CD8-positive, alpha-beta memory T cell (primary cell): ENCODE measurements at regions not wholly inside any gene's neighbourhood (a gene's known extent, or its start where the extent isn't known, plus 50 kb on each side); places are given as distances from the start of the nearest gene placed in this dataset.
"Not testable (repeated sequence)": the region's sequence is repeated elsewhere in the genome, so short reads cannot be mapped to it uniquely, and the experiment has no call there.

ENCODE experiments used
- CTCF ChIA-PET: fragments of 350-600 bp; sonication (Branson Sonifier 250); formaldehyde crosslinking; loops from one replicate; lab custom pipeline; 2021; ENCODE audit warnings: antibody characterized with exemption; lab: Charles Lee
- POLR2A ChIA-PET: fragments of 350-600 bp; sonication (Branson Sonifier 250); formaldehyde crosslinking; loops from one replicate; lab custom pipeline; 2021; ENCODE audit warnings: antibody characterized with exemption; lab: Charles Lee
- DNase-seq, 5 donors: peaks; one replicate each; pipeline versions ENCODE4 v3.0.0 to v3.0.0-alpha.2; 2020 to 2022; ENCODE audit warnings: mixed read lengths in 1 of 5
- H3K27ac ChIP-seq: one replicate; pipeline ENCODE4 v1.7.0; 2013; ENCODE audit warnings: low read depth, mild to moderate bottlenecking, low read length, moderate library complexity
- H3K27me3 ChIP-seq: 2 replicates; pipeline ENCODE4 v1.7.0; 2013; ENCODE audit warnings: low read length, mild to moderate bottlenecking; ENCODE audit not compliant: insufficient read depth, poor library complexity, severe bottlenecking
- H3K36me3 ChIP-seq: 2 replicates; pipeline ENCODE4 v1.7.0; 2013; ENCODE audit warnings: mild to moderate bottlenecking, low read length, moderate library complexity; ENCODE audit not compliant: insufficient read depth
- H3K4me1 ChIP-seq: 2 replicates; pipeline ENCODE4 v1.7.0; 2013; ENCODE audit warnings: mild to moderate bottlenecking, low read length, moderate library complexity; ENCODE audit not compliant: insufficient read depth
- H3K4me3 ChIP-seq: 2 replicates; pipeline ENCODE4 v1.7.0; 2013; ENCODE audit warnings: mild to moderate bottlenecking, low read length
- H3K9me3 ChIP-seq: 2 replicates; pipeline ENCODE4 v1.7.0; 2013; ENCODE audit warnings: mild to moderate bottlenecking, low read length
- H3K27ac Mint-ChIP-seq, 8 donors: one replicate each; pipeline ENCODE4 v1.8.0; 2020 to 2021; ENCODE audit warnings: mixed read lengths in 8 of 8, mild to moderate bottlenecking in 6 of 8, inconsistent platforms in 3 of 8, moderate library complexity in 3 of 8
- H3K27me3 Mint-ChIP-seq, 2 donors: one replicate each; pipeline ENCODE4 v1.8.0; 2020 to 2021; ENCODE audit warnings: mixed read lengths in 2 of 2, mild to moderate bottlenecking in 1 of 2, moderate library complexity in 1 of 2
- H3K36me3 Mint-ChIP-seq, 3 donors: one replicate each; pipeline ENCODE4 v1.8.0; 2020 to 2021; ENCODE audit warnings: mixed read lengths in 3 of 3, inconsistent platforms in 1 of 3, mild to moderate bottlenecking in 1 of 3
- H3K4me1 Mint-ChIP-seq, 3 donors: one replicate each; pipeline ENCODE4 v1.8.0; 2020 to 2021; ENCODE audit warnings: mixed read lengths in 3 of 3, inconsistent platforms in 1 of 3, mild to moderate bottlenecking in 1 of 3
- H3K4me3 Mint-ChIP-seq, 7 donors: one replicate each; pipeline ENCODE4 v1.8.0; 2020 to 2021; ENCODE audit warnings: mixed read lengths in 7 of 7, mild to moderate bottlenecking in 6 of 7, moderate library complexity in 4 of 7, inconsistent platforms in 2 of 7
- H3K9me3 Mint-ChIP-seq, 5 donors: one replicate each; pipeline ENCODE4 v1.8.0; 2020 to 2022; ENCODE audit warnings: mixed read lengths in 5 of 5, mild to moderate bottlenecking in 3 of 5, moderate library complexity in 2 of 5, inconsistent platforms in 1 of 5

- Histone ChIP-seq H3K4me3 (no peak overlapping the region), H3K36me3 (no peaks in the 10 kb centered on the region), H3K9me3 (no peaks in the 10 kb centered on the region), H3K27me3 (no peaks in the 10 kb centered on the region), H3K4me1 (no peaks in the 10 kb centered on the region), H3K27ac (no peak overlapping the region)
- Mint-ChIP-seq H3K27me3 (no peaks in the 10 kb centered on the region), H3K9me3 (no peaks in the 10 kb centered on the region), H3K27ac (peak overlapping the region in 1 of 8 donors; percentile 6), H3K4me3 (no peak overlapping the region), H3K4me1 (peaks cover 0 to 3% (median 0%) of the 10 kb centered on the region in 3 donors), H3K36me3 (peaks cover 1 to 3% (median 2%) of the 10 kb centered on the region in 3 donors)
- POLR2A ChIA-PET = no interaction called here
- no peak for DNase-seq
- CTCF ChIA-PET = no interaction called here
Observed at GRCh38 chr13:99733346-99733745, 232.1 kb downstream of the TM9SF2 start.

DNA sequence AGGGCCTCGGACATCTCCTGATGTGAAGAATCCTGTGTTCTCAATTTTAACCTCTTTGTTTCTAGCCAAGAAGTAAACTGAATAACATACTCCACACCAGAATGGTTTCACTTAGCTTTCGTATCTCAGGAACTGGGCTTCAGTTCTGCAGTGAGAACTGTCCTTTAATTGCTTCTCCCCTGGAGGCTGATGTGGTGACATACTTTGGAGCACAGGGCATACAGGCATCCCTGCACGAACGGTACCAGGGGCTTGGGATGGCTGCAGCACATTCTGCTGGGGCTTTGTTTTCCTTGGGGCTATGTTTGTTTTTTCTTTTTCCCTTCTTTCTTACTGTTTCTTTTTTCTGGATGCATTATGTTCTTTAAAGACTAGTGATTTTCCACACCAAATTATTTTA, 230.5 kb downstream of the TM9SF2 start:
- POLR2A ChIA-PET = no interaction called here
- Mint-ChIP-seq H3K4me1 (no peaks in the 10 kb centered on the region), H3K27me3 (no peaks in the 10 kb centered on the region), H3K36me3 (peaks cover 1 to 3% (median 2%) of the 10 kb centered on the region in 3 donors), H3K4me3 (no peak overlapping the region), H3K27ac (no peak overlapping the region), H3K9me3 (no peaks in the 10 kb centered on the region)
- no peaks in the 10 kb centered on the region for H3K27me3 ChIP-seq
- CTCF ChIA-PET = no interaction called here
- H3K9me3 ChIP-seq = no peaks in the 10 kb centered on the region
- no peak overlapping the region for H3K27ac ChIP-seq
- H3K4me3 ChIP-seq = no peak overlapping the region
- no peaks in the 10 kb centered on the region for H3K36me3 ChIP-seq
- H3K4me1 ChIP-seq = no peaks in the 10 kb centered on the region
- DNase-seq = no peak

DNA sequence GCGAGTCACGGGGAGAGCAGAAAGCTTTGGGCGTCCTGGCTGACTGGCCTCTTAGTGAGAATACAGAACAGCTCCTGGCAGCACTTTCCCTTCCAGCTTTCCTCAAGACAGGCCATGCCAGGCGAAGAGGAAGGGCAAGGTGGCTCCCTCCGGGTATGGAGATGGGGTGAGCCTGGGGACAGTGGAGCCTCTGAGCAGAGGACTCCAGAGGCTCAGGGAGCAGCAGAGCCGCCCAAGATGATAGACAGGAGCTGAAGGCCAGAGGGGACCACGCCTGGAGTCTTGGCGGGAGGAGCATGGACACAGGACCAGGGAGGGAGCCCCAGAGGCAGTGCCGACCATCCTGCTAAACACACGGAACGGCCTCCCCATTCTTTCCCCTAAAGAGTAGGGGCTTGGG, 229.1 kb downstream of the TM9SF2 start:
- Histone ChIP-seq H3K9me3 (no peaks in the 10 kb centered on the region), H3K36me3 (no peaks in the 10 kb centered on the region), H3K27me3 (no peaks in the 10 kb centered on the region), H3K27ac (no peak overlapping the region), H3K4me3 (no peak overlapping the region), H3K4me1 (no peaks in the 10 kb centered on the region)
- H3K36me3 Mint-ChIP-seq = peaks cover 1 to 3% (median 2%) of the 10 kb centered on the region in 3 donors
- POLR2A ChIA-PET = no interaction called here
- DNase-seq = no peak
- CTCF ChIA-PET = no interaction called here
- no peaks in the 10 kb centered on the region for H3K4me1 Mint-ChIP-seq
- H3K27ac Mint-ChIP-seq = peak overlapping the region in 3 of 8 donors; percentile 60 to 96 (median 80)
- H3K27me3 Mint-ChIP-seq = no peaks in the 10 kb centered on the region
- H3K4me3 Mint-ChIP-seq = no peak overlapping the region
- no peaks in the 10 kb centered on the region for H3K9me3 Mint-ChIP-seq

DNA sequence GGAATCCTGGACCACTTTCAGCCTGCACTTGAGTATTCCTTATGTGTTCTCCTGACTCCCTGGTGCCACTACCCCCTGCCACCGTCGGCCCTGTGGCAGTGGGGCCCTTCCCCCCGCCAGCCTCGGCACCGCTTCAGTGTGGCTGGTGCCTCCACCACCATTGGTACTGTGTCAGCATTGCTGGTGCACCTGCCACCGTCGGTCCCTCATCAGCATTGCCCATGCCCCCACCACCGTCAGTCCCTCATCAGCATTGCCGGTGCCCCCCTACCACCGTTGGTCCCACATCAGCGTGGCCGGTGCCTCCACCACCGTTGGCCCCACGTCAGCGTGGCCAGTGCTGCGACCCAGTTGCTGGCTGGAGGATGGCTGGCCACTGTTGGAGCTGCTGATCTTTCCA, 228.5 kb downstream of the TM9SF2 start:
- POLR2A ChIA-PET = no interaction called here
- Mint-ChIP-seq H3K27ac (no peak overlapping the region), H3K36me3 (peaks cover 2 to 5% (median 3%) of the 10 kb centered on the region in 3 donors), H3K4me3 (no peak overlapping the region), H3K27me3 (no peaks in the 10 kb centered on the region), H3K4me1 (no peaks in the 10 kb centered on the region), H3K9me3 (no peaks in the 10 kb centered on the region)
- H3K9me3 ChIP-seq = no peaks in the 10 kb centered on the region
- no peak overlapping the region for H3K4me3 ChIP-seq
- H3K36me3 ChIP-seq = no peaks in the 10 kb centered on the region
- CTCF ChIA-PET = no interaction called here
- no peaks in the 10 kb centered on the region for H3K4me1 ChIP-seq
- no peak overlapping the region for H3K27ac ChIP-seq
- no peaks in the 10 kb centered on the region for H3K27me3 ChIP-seq
- DNase-seq = no peak

DNA sequence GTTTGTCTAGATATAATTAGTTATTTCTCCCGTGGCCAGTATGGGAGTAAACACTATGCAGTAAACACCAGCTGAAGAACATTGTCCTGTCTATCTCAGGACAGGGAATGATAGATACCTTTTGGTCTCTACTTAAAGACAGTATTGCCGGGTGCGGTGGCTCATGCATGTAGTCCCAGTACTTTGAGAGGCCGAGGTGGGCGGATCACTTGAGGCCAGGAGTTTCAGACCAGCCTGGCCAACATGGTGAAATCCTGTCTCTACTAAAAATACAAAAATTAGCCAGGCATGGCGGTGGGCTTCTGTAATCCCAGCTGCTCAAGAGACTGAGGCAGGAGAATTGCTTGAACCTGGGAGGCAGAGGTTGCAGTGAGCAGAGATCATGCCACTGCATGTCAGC, 226.4 kb downstream of the TM9SF2 start:
- POLR2A ChIA-PET = interaction anchor here (0.6 kb wide), 1 partner anchor 16 kb away, joined by 6 read pairs; no protein-coding TSS in a partner anchor
- H3K36me3 Mint-ChIP-seq = peaks cover 4 to 19% (median 5%) of the 10 kb centered on the region in 3 donors
- H3K27ac ChIP-seq, H3K27me3 ChIP-seq, DNase-seq, H3K4me3 Mint-ChIP-seq, H3K9me3 Mint-ChIP-seq, H3K4me1 Mint-ChIP-seq, H3K4me1 ChIP-seq, H3K27ac Mint-ChIP-seq, H3K36me3 ChIP-seq, H3K9me3 ChIP-seq, H3K27me3 Mint-ChIP-seq, H3K4me3 ChIP-seq, CTCF ChIA-PET: not testable (repeated sequence)

GRCh38 chr13:99726282-99726894, 225.1 kb downstream of the TM9SF2 start:
- H3K27ac Mint-ChIP-seq = no peak overlapping the region
- Histone ChIP-seq H3K27ac (no peak overlapping the region), H3K36me3 (no peaks in the 10 kb centered on the region), H3K4me3 (no peak overlapping the region), H3K27me3 (no peaks in the 10 kb centered on the region), H3K9me3 (no peaks in the 10 kb centered on the region), H3K4me1 (no peaks in the 10 kb centered on the region)
- H3K27me3 Mint-ChIP-seq = peaks cover 0 to 2% of the 10 kb centered on the region in 2 donors
- no peak overlapping the region for H3K4me3 Mint-ChIP-seq
- H3K4me1 Mint-ChIP-seq = no peaks in the 10 kb centered on the region
- ChIA-PET CTCF (no interaction called here), POLR2A (no interaction called here)
- no peaks in the 10 kb centered on the region for H3K9me3 Mint-ChIP-seq
- peaks cover 4 to 19% (median 5%) of the 10 kb centered on the region in 3 donors for H3K36me3 Mint-ChIP-seq
- DNase-seq = no peak

GRCh38 chr13:99725644-99726043, 224.4 kb downstream of the TM9SF2 start:
- no peaks in the 10 kb centered on the region for H3K36me3 ChIP-seq
- no peaks in the 10 kb centered on the region for H3K4me1 ChIP-seq
- ChIA-PET CTCF (no interaction called here), POLR2A (no interaction called here)
- no peak overlapping the region for H3K27ac Mint-ChIP-seq
- H3K4me3 Mint-ChIP-seq = no peak overlapping the region
- H3K27me3 Mint-ChIP-seq = peaks cover 0 to 2% of the 10 kb centered on the region in 2 donors
- no peak overlapping the region for H3K27ac ChIP-seq
- peaks cover 4 to 19% (median 5%) of the 10 kb centered on the region in 3 donors for H3K36me3 Mint-ChIP-seq
- DNase-seq = no peak
- H3K4me3 ChIP-seq = no peak overlapping the region
- H3K27me3 ChIP-seq = no peaks in the 10 kb centered on the region
- H3K9me3 Mint-ChIP-seq = no peaks in the 10 kb centered on the region
- H3K4me1 Mint-ChIP-seq = no peaks in the 10 kb centered on the region
- H3K9me3 ChIP-seq = no peaks in the 10 kb centered on the region

- Mint-ChIP-seq H3K4me1 (no peaks in the 10 kb centered on the region), H3K9me3 (no peaks in the 10 kb centered on the region), H3K27ac (no peak overlapping the region), H3K4me3 (no peak overlapping the region), H3K36me3 (peaks cover 2 to 19% (median 5%) of the 10 kb centered on the region in 3 donors), H3K27me3 (peaks cover 0 to 2% of the 10 kb centered on the region in 2 donors)
- H3K36me3 ChIP-seq = no peaks in the 10 kb centered on the region
- no peaks in the 10 kb centered on the region for H3K4me1 ChIP-seq
- H3K4me3 ChIP-seq = no peak overlapping the region
- CTCF ChIA-PET = no interaction called here
- no peak overlapping the region for H3K27ac ChIP-seq
- no peaks in the 10 kb centered on the region for H3K9me3 ChIP-seq
- POLR2A ChIA-PET = no interaction called here
- H3K27me3 ChIP-seq = no peaks in the 10 kb centered on the region
- no peak for DNase-seq
Observed at GRCh38 chr13:99724633-99725517, 223.6 kb downstream of the TM9SF2 start.
